H1 (cell line): ENCODE measurements at regions not wholly inside any gene's neighbourhood (a gene's known extent, or its start where the extent isn't known, plus 50 kb on each side); places are given as distances from the start of the nearest gene placed in this dataset.

Experiments
- CTCF ChIA-PET: fragments of 300-600 bp; sonication (Branson Sonifier 250); formaldehyde crosslinking; loops from one replicate; lab custom pipeline; 2021; ENCODE audit not compliant: partially characterized antibody; lab: Charles Lee
- POLR2A ChIA-PET: fragments of 300-600 bp; sonication (Branson Sonifier 250); formaldehyde crosslinking; loops from one replicate; lab custom pipeline; 2021; ENCODE audit warnings: inconsistent platforms; ENCODE audit not compliant: partially characterized antibody; lab: Charles Lee
- DNase-seq, 2 experiments: peaks; one replicate each; pipeline versions ENCODE4 v3.0.0 to v3.0.0-alpha.2; 2010 to 2022; ENCODE audit warnings: low spot score in 2 of 2, low read depth in 1 of 2, mixed read lengths in 1 of 2
- FAIRE-seq: peaks from 2 replicates; lab custom pipeline; 2011; peaks lifted over from hg19 to GRCh38; lab: Jason Lieb, UNC
- H2AFZ ChIP-seq: 2 replicates; pipeline ENCODE4 v1.8.1; 2012; ENCODE audit warnings: low read length, inconsistent platforms
- H2AK5ac ChIP-seq: 2 replicates; pipeline ENCODE4 v1.6.1; 2013; ENCODE audit warnings: low read depth, low read length
- H2BK120ac ChIP-seq: replicated peaks from 2 replicates; pipeline ENCODE3; 2013; ENCODE audit warnings: low read depth, low read length, inconsistent platforms
- H2BK12ac ChIP-seq: 2 replicates; pipeline ENCODE4 v1.6.1; 2013; ENCODE audit warnings: low read depth, low read length
- H2BK15ac ChIP-seq: 2 replicates; pipeline ENCODE4 v1.6.1; 2013; ENCODE audit warnings: low read length
- H2BK20ac ChIP-seq: 2 replicates; pipeline ENCODE4 v1.6.1; 2013; ENCODE audit warnings: low read length
- H2BK5ac ChIP-seq: 2 replicates; pipeline ENCODE4 v1.6.1; 2013; ENCODE audit warnings: low read depth, low read length
- H3K14ac ChIP-seq: 2 replicates; pipeline ENCODE4 v1.6.1; 2013; ENCODE audit warnings: inconsistent platforms; ENCODE audit not compliant: insufficient read length
- H3K18ac ChIP-seq: 2 replicates; pipeline ENCODE4 v1.6.1; 2013; ENCODE audit warnings: low read length; ENCODE audit errors: extremely low read depth
- H3K23ac ChIP-seq: 2 replicates; pipeline ENCODE4 v1.6.1; 2013; ENCODE audit warnings: inconsistent platforms; ENCODE audit not compliant: insufficient read length
- H3K23me2 ChIP-seq: 2 replicates; pipeline ENCODE4 v1.6.1; 2013; ENCODE audit warnings: low read depth, low read length
- H3K27ac ChIP-seq: 2 replicates; pipeline ENCODE4 v1.6.1; 2011; ENCODE audit warnings: low read depth, low read length, inconsistent platforms
- H3K27me3 ChIP-seq, 4 experiments: replicated peaks in 1 of 4; 1 replicate in 1 of 4; 2 replicates in 3 of 4; pipeline versions ENCODE4 v1.6.1 to v1.8.1; 2011 to 2013; ENCODE audit warnings: low read length in 3 of 4, mild to moderate bottlenecking in 3 of 4, inconsistent platforms in 2 of 4, mixed read lengths in 2 of 4, moderate library complexity in 1 of 4; ENCODE audit not compliant: control insufficient read depth in 3 of 4, insufficient read depth in 3 of 4; ENCODE audit errors: extremely low read depth in 1 of 4
- H3K36me3 ChIP-seq, 4 experiments: 2 replicates each; pipeline versions ENCODE4 v1.6.1 to v1.8.1; 2011 to 2013; ENCODE audit warnings: mild to moderate bottlenecking in 4 of 4, low read length in 3 of 4, moderate library complexity in 2 of 4, control low read depth in 1 of 4, inconsistent platforms in 1 of 4; ENCODE audit not compliant: insufficient read depth in 4 of 4, control insufficient read depth in 2 of 4
- H3K4ac ChIP-seq: replicated peaks from 2 replicates; pipeline ENCODE3; 2013; ENCODE audit warnings: low read length, low read depth, mixed read lengths, inconsistent platforms; ENCODE audit not compliant: insufficient read length
- H3K4me1 ChIP-seq, 4 experiments: replicated peaks in 1 of 4; 1 replicate in 1 of 4; 2 replicates in 3 of 4; pipeline versions ENCODE4 v1.6.1 to v1.8.1; 2011 to 2013; ENCODE audit warnings: low read length in 3 of 4, inconsistent platforms in 2 of 4, mixed read lengths in 1 of 4; ENCODE audit not compliant: insufficient read depth in 4 of 4, control insufficient read depth in 3 of 4
- H3K4me2 ChIP-seq, 2 experiments: 2 replicates each; pipeline versions ENCODE4 v1.6.1 to v1.8.1; 2011 to 2013; ENCODE audit warnings: low read depth in 2 of 2, low read length in 2 of 2, control low read depth in 1 of 2, inconsistent platforms in 1 of 2, mild to moderate bottlenecking in 1 of 2; ENCODE audit not compliant: insufficient read depth in 1 of 2
- H3K4me3 ChIP-seq, 4 experiments: fragments of 200-600, 300-600 bp in 1 of 4; sonication (generic), shearing (Covaris generic), sonication (Bioruptor Twin) in 1 of 4; 2 replicates each; pipeline versions ENCODE4 v1.5.1 to v1.8.1; 2011 to 2016; ENCODE audit warnings: low read length in 4 of 4, low read depth in 3 of 4, control low read depth in 2 of 4, inconsistent platforms in 2 of 4, mild to moderate bottlenecking in 2 of 4, mixed read lengths in 1 of 4, moderate library complexity in 1 of 4; ENCODE audit not compliant: insufficient read depth in 2 of 4; ENCODE audit errors: extremely low read depth in 1 of 4
- H3K56ac ChIP-seq: replicated peaks from 2 replicates; pipeline ENCODE3; 2013; ENCODE audit warnings: low read depth, mild to moderate bottlenecking, mixed read lengths, low read length, inconsistent platforms; ENCODE audit not compliant: insufficient read length
- H3K79me1 ChIP-seq: 2 replicates; pipeline ENCODE4 v1.6.1; 2013; ENCODE audit warnings: low read depth, low read length, control low read depth
- H3K79me2 ChIP-seq, 2 experiments: 2 replicates each; pipeline versions ENCODE4 v1.6.1 to v1.8.1; 2012 to 2013; ENCODE audit warnings: low read length in 2 of 2, mild to moderate bottlenecking in 2 of 2, inconsistent platforms in 1 of 2; ENCODE audit not compliant: insufficient read depth in 2 of 2, control insufficient read depth in 1 of 2
- H3K9ac ChIP-seq, 4 experiments: replicated peaks in 1 of 4; 1 replicate in 1 of 4; 2 replicates in 3 of 4; pipeline versions ENCODE4 v1.6.1 to v1.8.1; 2011 to 2013; ENCODE audit warnings: low read depth in 3 of 4, low read length in 3 of 4, control low read depth in 2 of 4, mild to moderate bottlenecking in 2 of 4, moderate library complexity in 2 of 4, inconsistent platforms in 1 of 4; ENCODE audit errors: extremely low read depth in 1 of 4
- H3K9me3 ChIP-seq, 2 experiments: 2 replicates each; pipeline versions ENCODE4 v1.6.1 to v1.8.1; 2012 to 2013; ENCODE audit warnings: mild to moderate bottlenecking in 2 of 2, moderate library complexity in 2 of 2, control low read depth in 1 of 2, inconsistent platforms in 1 of 2, low read depth in 1 of 2, low read length in 1 of 2, mixed read lengths in 1 of 2; ENCODE audit not compliant: insufficient read depth in 2 of 2
- H4K20me1 ChIP-seq, 2 experiments: replicated peaks in 1 of 2; 2 replicates each; pipeline versions ENCODE3 to v1.8.1; 2011 to 2013; ENCODE audit warnings: inconsistent platforms in 2 of 2, low read length in 2 of 2, mild to moderate bottlenecking in 1 of 2; ENCODE audit not compliant: insufficient read depth in 2 of 2, control insufficient read depth in 1 of 2
- H4K5ac ChIP-seq: 2 replicates; pipeline ENCODE4 v1.6.1; 2013; ENCODE audit warnings: low read length, low read depth, mixed read lengths, inconsistent platforms; ENCODE audit not compliant: insufficient read length
- H4K8ac ChIP-seq: 2 replicates; pipeline ENCODE4 v1.8.0; 2013; ENCODE audit warnings: mild to moderate bottlenecking, moderate library complexity, low read length, inconsistent platforms; ENCODE audit not compliant: insufficient read depth; ENCODE audit errors: extremely low read depth
- H4K91ac ChIP-seq: replicated peaks from 2 replicates; pipeline ENCODE3; 2013; ENCODE audit warnings: low read length, mixed read lengths, inconsistent platforms; ENCODE audit not compliant: insufficient read length
- BRCA1 ChIP-seq: IDR thresholded peaks from 2 replicates; pipeline ENCODE4 v1.6.1; 2012; ENCODE audit warnings: low read depth, low read length, improper control_type of control experiment
- CBX5 ChIP-seq: fragments of 300-800, 300-1000 bp; sonication (generic); IDR thresholded peaks from 2 replicates; pipeline ENCODE4 v1.7.1; 2016; ENCODE audit warnings: antibody characterized with exemption, low read length, low read depth
- CREB1 ChIP-seq: IDR thresholded peaks from 2 replicates; pipeline ENCODE4 v1.6.1; 2012; ENCODE audit warnings: inconsistent platforms
- EP300 ChIP-seq, 2 experiments: IDR thresholded peaks; 1 replicate in 1 of 2; 2 replicates in 1 of 2; pipeline ENCODE4 v1.6.1; 2011 to 2012; ENCODE audit warnings: low read depth in 2 of 2, low read length in 2 of 2, mild to moderate bottlenecking in 2 of 2, borderline replicate concordance in 1 of 2, inconsistent platforms in 1 of 2, moderate library complexity in 1 of 2
- FOSL1 ChIP-seq: IDR thresholded peaks from 2 replicates; pipeline ENCODE4 v1.6.1; 2011; ENCODE audit warnings: mild to moderate bottlenecking, low read depth, low read length, moderate library complexity; ENCODE audit not compliant: insufficient read depth
- MAFK ChIP-seq: IDR thresholded peaks from 2 replicates; pipeline ENCODE4 v1.6.1; 2012; ENCODE audit warnings: low read depth, mild to moderate bottlenecking, improper control_type of control experiment, low read length
- PHF8 ChIP-seq: fragments of 200-600 bp; sonication (generic); conservative IDR thresholded peaks from 2 replicates; pipeline ENCODE4 v1.7.1; 2012; ENCODE audit warnings: low read depth, mild to moderate bottlenecking, inconsistent platforms, low read length, moderate library complexity
- POLR2A ChIP-seq, 2 experiments: IDR thresholded peaks; 1 replicate in 1 of 2; 2 replicates in 1 of 2; pipeline ENCODE4 v1.6.1; 2011; ENCODE audit warnings: low read depth in 2 of 2, low read length in 2 of 2, mild to moderate bottlenecking in 2 of 2; ENCODE audit errors: control extremely low read depth in 1 of 2
- RNF2 ChIP-seq: fragments of 200-900, 300-1000 bp; sonication (generic); IDR thresholded peaks from 2 replicates; pipeline ENCODE4 v1.7.1; 2016; ENCODE audit warnings: borderline replicate concordance, low read depth, mild to moderate bottlenecking, antibody characterized with exemption, low read length; ENCODE audit not compliant: poor library complexity, severe bottlenecking; ENCODE audit errors: missing control alignments
- SIRT6 ChIP-seq: IDR thresholded peaks from one replicate; pipeline ENCODE4 v1.7.1; 2012; ENCODE audit warnings: low read length, inconsistent platforms
- SIX5 ChIP-seq: IDR thresholded peaks from 2 replicates; pipeline ENCODE4 v1.6.1; 2011; ENCODE audit warnings: mild to moderate bottlenecking, low read depth, low read length
- SUZ12 ChIP-seq: fragments of 200-600 bp; sonication (generic); IDR thresholded peaks from 2 replicates; pipeline ENCODE4 v1.6.1; 2012; ENCODE audit warnings: mild to moderate bottlenecking, inconsistent platforms, low read length, moderate library complexity, mixed read lengths
- TCF12 ChIP-seq: IDR thresholded peaks from 2 replicates; pipeline ENCODE4 v1.6.1; 2011; ENCODE audit warnings: low read depth, mild to moderate bottlenecking, low read length
- ZNF274 ChIP-seq: IDR thresholded peaks from 2 replicates; pipeline ENCODE4 v1.7.0; 2012; ENCODE audit warnings: low read length, borderline replicate concordance; ENCODE audit errors: extremely low read depth
- WGBS, 2 experiments: shearing (Covaris generic) in 1 of 2; methylation state at CpG; one replicate each; pipeline versions ENCODE4 v1.1.6 to v1.1.7; 2013 to 2015; ENCODE audit warnings: low lambda C conversion rate in 2 of 2, mixed read lengths in 2 of 2, inconsistent platforms in 1 of 2, low coverage in 1 of 2, missing lambda C conversion rate in 1 of 2; ENCODE audit not compliant: insufficient replicate concordance in 2 of 2, insufficient coverage in 1 of 2, insufficient read length in 1 of 2; ENCODE audit errors: extremely low coverage in 1 of 2, missing lambda C conversion rate in 1 of 2; 5-methylcytosine and 5-hydroxymethylcytosine counted together

DNA sequence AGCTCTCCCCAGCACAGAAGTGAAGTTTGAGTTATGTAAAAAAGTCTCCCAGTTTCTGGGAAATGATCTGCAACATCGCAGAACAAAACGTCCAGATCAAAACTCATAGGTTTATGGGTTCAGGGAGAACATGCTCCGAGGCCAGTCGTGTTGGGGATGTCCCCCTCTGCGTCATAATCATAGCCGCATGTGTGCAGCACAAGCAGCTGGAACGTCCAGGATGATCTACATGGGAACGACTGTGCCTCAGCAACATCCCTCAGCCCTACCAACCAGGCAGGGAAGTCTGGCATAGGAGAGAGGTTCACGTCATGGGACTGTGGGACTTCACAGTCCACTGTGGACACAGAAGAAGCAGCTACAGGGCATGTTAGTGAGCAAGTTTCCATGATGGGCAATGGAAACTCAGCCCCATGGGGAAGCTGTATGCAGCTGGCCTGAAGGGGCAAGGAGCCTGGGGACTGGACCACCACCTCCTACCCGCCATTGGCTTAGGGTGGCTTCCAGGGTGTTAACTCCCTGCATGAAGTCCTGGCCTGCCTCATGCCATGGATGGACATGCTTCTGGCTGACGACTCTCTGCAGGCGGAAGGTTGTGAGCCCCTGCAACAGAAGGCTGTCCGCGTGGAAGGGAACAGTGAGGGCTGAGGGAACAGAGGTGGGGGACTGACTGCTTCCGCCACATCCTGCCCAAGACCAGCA, 96.9 kb downstream of the COPS8 start:
- H4K8ac ChIP-seq = 0 out of 2 replicates have a peak overlapping the region, but pooled peaks have one; percentile 12
- CTCF ChIA-PET = interaction anchor here (0.6 to 1.7 kb wide), 4 partner anchors 9 to 1602 kb away, joined by 3 to 10 read pairs (median 5); no protein-coding TSS in a partner anchor
- no peak overlapping the region for H2AFZ ChIP-seq
- H3K4ac ChIP-seq = no peak overlapping the region
- no peak overlapping the region for H4K5ac ChIP-seq
- FAIRE-seq (no peak), DNase-seq (no peak)
- H3K18ac ChIP-seq = 0 out of 2 replicates have a peak overlapping the region, but pooled peaks have one; percentile 9
- H4K91ac ChIP-seq = no peak overlapping the region
- no peak overlapping the region for H2BK5ac ChIP-seq
- no peak overlapping the region for H3K27ac ChIP-seq
- 0 out of 2 replicates have a peak overlapping the region, but pooled peaks have one; percentile 9 for H2BK15ac ChIP-seq
- no peak overlapping the region for H3K56ac ChIP-seq
- H3K4me1 ChIP-seq = no peaks in the 10 kb centered on the region
- no peaks in the 10 kb centered on the region for H4K20me1 ChIP-seq
- H3K27me3 ChIP-seq = no peaks in the 10 kb centered on the region
- WGBS, 2 experiments = 88% methylated on average over 15 of the region's 15 CpGs; no CpG with 5 or more reads in 1 of the 2 experiments
- POLR2A ChIA-PET = no interaction called here
- H3K79me2 ChIP-seq = no peaks in the 10 kb centered on the region
- no peak overlapping the region for H2BK120ac ChIP-seq
- no peak overlapping the region for H3K14ac ChIP-seq
- H3K23me2 ChIP-seq = no peaks in the 10 kb centered on the region
- no peaks in the 10 kb centered on the region for H3K79me1 ChIP-seq
- no peak overlapping the region for H3K4me2 ChIP-seq
- H3K9me3 ChIP-seq = no peaks in the 10 kb centered on the region; a peak in 1 of 4 replicates
- H2AK5ac ChIP-seq = no peak overlapping the region
- H3K4me3 ChIP-seq = no peak overlapping the region
- no peaks in the 10 kb centered on the region for H3K36me3 ChIP-seq
- no peak overlapping the region for H3K23ac ChIP-seq
- no peak overlapping the region for H3K9ac ChIP-seq
- H2BK12ac ChIP-seq = no peak overlapping the region
- H2BK20ac ChIP-seq = no peak overlapping the region; the same call in 1 of the 2 replicates
- TF ChIP-seq BRCA1 (no peak), MAFK (no peak), SIX5 (no peak), RNF2 (no peak), FOSL1 (no peak), CBX5 (no peak), SUZ12 (no peak), CREB1 (no peak), ZNF274 (no peak), TCF12 (no peak), SIRT6 (no peak), PHF8 (no peak), EP300 (IDR thresholded peaks at IDR 0.05; ENCODE audit: borderline replicate concordance in 1 of 2, low read depth in 2 of 2, low read length in 2 of 2) (no peak), POLR2A (IDR thresholded peaks at IDR 0.05; ENCODE audit: control extremely low read depth in 1 of 2, low read depth in 2 of 2, low read length in 2 of 2) (no peak)
